ENCODE measurements at regions not wholly inside any gene's neighbourhood (a gene's known extent, or its start where the extent isn't known, plus 50 kb on each side); places are given as distances from the start of the nearest gene placed in this dataset.
"Not testable (repeated sequence)": the region's sequence is repeated elsewhere in the genome, so short reads cannot be mapped to it uniquely, and the experiment has no call there.

- DNase-seq (ENCODE audit: low read depth): no peak
Observed at GRCh38 chrX:95974890-95975289, 709.8 kb upstream of the DIAPH2 start.

GRCh38 chrX:95995583-95995982 is 689.1 kb upstream of the DIAPH2 start:
- DNase-seq (ENCODE audit: low read depth): no peak

GRCh38 chrX:95996294-95996693 is 688.3 kb upstream of the DIAPH2 start:
- no peak for DNase-seq (ENCODE audit: low read depth)

GRCh38 chrX:96002431-96002830 is 682.2 kb upstream of the DIAPH2 start:
- no peak for DNase-seq (ENCODE audit: low read depth)

- no peak for DNase-seq (ENCODE audit: low read depth)
Observed at GRCh38 chrX:96004386-96004785, 680.3 kb upstream of the DIAPH2 start.

- no peak for DNase-seq (ENCODE audit: low read depth)
Observed at GRCh38 chrX:96006281-96006680, 678.4 kb upstream of the DIAPH2 start.

GRCh38 chrX:96027407-96027806 is 657.2 kb upstream of the DIAPH2 start:
- DNase-seq (ENCODE audit: low read depth): no peak

- no peak for DNase-seq (ENCODE audit: low read depth)
Observed at GRCh38 chrX:96052078-96052477, 632.6 kb upstream of the DIAPH2 start.

- DNase-seq (ENCODE audit: low read depth): no peak
Observed at GRCh38 chrX:96081891-96082290, 602.8 kb upstream of the DIAPH2 start.

- no peak for DNase-seq (ENCODE audit: low read depth)
Observed at GRCh38 chrX:96094616-96095015, 590.0 kb upstream of the DIAPH2 start.

- no peak for DNase-seq (ENCODE audit: low read depth)
Observed at GRCh38 chrX:96098471-96098870, 586.2 kb upstream of the DIAPH2 start.

- DNase-seq (ENCODE audit: low read depth): no peak
Observed at GRCh38 chrX:96102997-96103396, 581.6 kb upstream of the DIAPH2 start.

- DNase-seq (ENCODE audit: low read depth): no peak
Observed at GRCh38 chrX:96112689-96113088, 572.0 kb upstream of the DIAPH2 start.

- DNase-seq (ENCODE audit: low read depth): no peak
Observed at GRCh38 chrX:96126182-96126581, 558.5 kb upstream of the DIAPH2 start.

GRCh38 chrX:96128058-96128457 is 556.6 kb upstream of the DIAPH2 start:
- not testable (repeated sequence) for DNase-seq (ENCODE audit: low read depth)

- DNase-seq (ENCODE audit: low read depth): no peak
Observed at GRCh38 chrX:96140796-96141195, 543.8 kb upstream of the DIAPH2 start.

- DNase-seq (ENCODE audit: low read depth): no peak
Observed at GRCh38 chrX:96147681-96148080, 537.0 kb upstream of the DIAPH2 start.

GRCh38 chrX:96170626-96171025 is 514.0 kb upstream of the DIAPH2 start:
- DNase-seq (ENCODE audit: low read depth): no peak

GRCh38 chrX:96176921-96177320 is 507.7 kb upstream of the DIAPH2 start:
- no peak for DNase-seq (ENCODE audit: low read depth)

- no peak for DNase-seq (ENCODE audit: low read depth)
Observed at GRCh38 chrX:96181605-96182004, 503.0 kb upstream of the DIAPH2 start.

GRCh38 chrX:96182366-96182765 is 502.3 kb upstream of the DIAPH2 start:
- DNase-seq (ENCODE audit: low read depth): no peak

- no peak for DNase-seq (ENCODE audit: low read depth)
Observed at GRCh38 chrX:96183391-96183790, 501.3 kb upstream of the DIAPH2 start.

GRCh38 chrX:96183843-96184242 is 500.8 kb upstream of the DIAPH2 start:
- DNase-seq (ENCODE audit: low read depth): no peak

GRCh38 chrX:96204928-96205327 is 479.7 kb upstream of the DIAPH2 start:
- no peak for DNase-seq (ENCODE audit: low read depth)

GRCh38 chrX:96211953-96212352 is 472.7 kb upstream of the DIAPH2 start:
- no peak for DNase-seq (ENCODE audit: low read depth)
